IgD-negative memory B cell (primary cell): ENCODE measurements at regions not wholly inside any gene's neighbourhood (a gene's known extent, or its start where the extent isn't known, plus 50 kb on each side); places are given as distances from the start of the nearest gene placed in this dataset.
"Not testable (repeated sequence)": the region's sequence is repeated elsewhere in the genome, so short reads cannot be mapped to it uniquely, and the experiment has no call there.

Experiments used
- H3K27ac Mint-ChIP-seq, 3 donors: one replicate each; pipeline ENCODE4 v1.8.0; 2020 to 2022; ENCODE audit warnings: mild to moderate bottlenecking in 3 of 3, mixed read lengths in 3 of 3, moderate library complexity in 1 of 3
- H3K27me3 Mint-ChIP-seq: one replicate; pipeline ENCODE4 v1.8.0; 2021; ENCODE audit warnings: mixed read lengths
- H3K36me3 Mint-ChIP-seq: one replicate; pipeline ENCODE4 v1.8.0; 2020; ENCODE audit warnings: mild to moderate bottlenecking, mixed read lengths
- H3K4me1 Mint-ChIP-seq, 3 donors: one replicate each; pipeline ENCODE4 v1.8.0; 2020 to 2022; ENCODE audit warnings: mixed read lengths in 3 of 3, mild to moderate bottlenecking in 1 of 3
- H3K4me3 Mint-ChIP-seq, 4 donors: one replicate each; pipeline ENCODE4 v1.8.0; 2020 to 2022; ENCODE audit warnings: mild to moderate bottlenecking in 4 of 4, mixed read lengths in 4 of 4, moderate library complexity in 3 of 4
- H3K9me3 Mint-ChIP-seq, 3 donors: one replicate each; pipeline ENCODE4 v1.8.0; 2020 to 2021; ENCODE audit warnings: mixed read lengths in 3 of 3, mild to moderate bottlenecking in 1 of 3

DNA sequence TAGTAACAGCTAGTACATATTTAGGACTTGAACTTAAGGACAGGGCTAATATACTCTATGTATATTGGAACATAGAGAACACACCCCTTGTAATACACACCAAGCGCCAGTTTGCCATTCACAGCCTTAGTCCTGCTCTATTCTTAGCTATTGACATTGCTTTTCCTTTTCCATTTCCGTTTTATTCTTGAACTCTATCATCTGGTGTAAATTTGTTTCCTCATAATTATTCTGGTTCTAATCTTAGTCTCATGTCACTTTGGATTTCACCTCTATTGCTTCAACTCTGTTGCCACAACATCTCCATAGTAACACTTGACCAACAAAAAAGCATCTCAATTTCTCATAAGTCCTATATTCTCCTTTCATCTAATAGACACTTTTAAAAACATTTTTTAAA lies 225.7 kb downstream of the PHLDA1 start:
- Mint-ChIP-seq H3K9me3 (peaks cover 2 to 8% (median 3%) of the 10 kb centered on the region in 3 donors), H3K4me3 (no peak overlapping the region), H3K4me1 (peaks cover 0 to 1% (median 0%) of the 10 kb centered on the region in 3 donors), H3K27ac (no peak overlapping the region), H3K36me3 (peaks cover 2% of the 10 kb centered on the region), H3K27me3 (peaks cover 1% of the 10 kb centered on the region)

DNA sequence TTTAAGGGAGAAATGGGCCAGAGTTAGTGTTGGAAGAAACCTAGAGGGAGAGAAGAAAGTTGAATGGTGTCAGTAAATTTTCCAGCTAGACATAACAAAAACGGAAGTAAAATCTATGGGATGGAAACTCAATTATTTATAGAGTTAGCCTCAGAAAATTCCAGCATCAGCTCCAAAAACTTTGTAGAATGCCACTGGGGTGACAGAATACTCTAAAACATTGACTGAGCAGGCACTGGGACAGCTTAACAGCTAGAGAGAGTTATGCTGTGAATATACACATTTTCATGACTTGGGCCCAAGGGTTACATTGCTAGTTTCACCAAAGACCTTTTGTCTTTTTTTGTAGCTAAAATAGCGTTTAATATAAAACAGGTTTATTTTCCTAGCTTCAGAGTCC lies 226.3 kb downstream of the PHLDA1 start:
- Mint-ChIP-seq H3K27me3 (peaks cover 1% of the 10 kb centered on the region), H3K9me3 (peaks cover 2 to 8% (median 3%) of the 10 kb centered on the region in 3 donors), H3K4me3 (no peak overlapping the region), H3K27ac (no peak overlapping the region), H3K36me3 (peaks cover 2% of the 10 kb centered on the region), H3K4me1 (peaks cover 0 to 1% (median 0%) of the 10 kb centered on the region in 3 donors)

DNA sequence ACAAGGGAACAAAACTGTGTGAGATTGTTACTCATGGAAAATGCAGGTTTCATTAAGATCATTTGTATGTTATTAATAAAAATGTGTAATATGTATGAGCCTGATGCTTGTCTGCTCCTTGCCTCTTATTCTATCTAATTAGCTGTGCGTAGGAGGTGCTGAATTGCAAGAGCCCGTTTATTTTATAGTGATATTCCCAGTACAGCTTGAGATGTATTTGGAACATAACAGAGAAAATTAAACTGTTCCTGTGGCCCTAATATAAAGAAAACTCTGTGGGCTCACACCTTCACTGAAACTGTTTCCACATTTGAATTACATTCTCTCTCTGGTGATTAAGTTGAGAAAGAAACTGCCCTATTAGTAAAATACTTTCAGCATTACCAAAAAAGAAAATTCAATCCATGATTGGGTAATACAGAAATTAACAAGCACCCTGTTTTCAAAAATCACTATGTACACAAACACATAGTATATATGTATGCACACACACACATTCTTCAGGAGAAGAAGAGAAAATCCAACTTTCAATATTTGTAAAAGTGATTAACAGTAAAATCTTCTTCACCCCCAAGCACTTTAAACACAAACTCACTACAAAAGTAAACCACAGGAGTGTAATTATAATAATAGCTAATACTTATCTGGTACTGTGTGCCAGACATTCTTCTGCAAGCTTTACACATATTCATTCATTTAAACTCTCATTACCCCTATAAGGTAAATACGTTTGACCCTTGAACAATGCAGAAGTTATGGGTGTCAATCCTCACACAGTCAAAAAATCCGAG lies 233.2 kb downstream of the PHLDA1 start:
- H3K4me1 Mint-ChIP-seq: no peaks in the 10 kb centered on the region
- no peaks in the 10 kb centered on the region for H3K9me3 Mint-ChIP-seq
- H3K27me3 Mint-ChIP-seq: no peaks in the 10 kb centered on the region
- H3K27ac Mint-ChIP-seq: no peak overlapping the region
- H3K36me3 Mint-ChIP-seq: peaks cover 4% of the 10 kb centered on the region
- no peak overlapping the region for H3K4me3 Mint-ChIP-seq

DNA sequence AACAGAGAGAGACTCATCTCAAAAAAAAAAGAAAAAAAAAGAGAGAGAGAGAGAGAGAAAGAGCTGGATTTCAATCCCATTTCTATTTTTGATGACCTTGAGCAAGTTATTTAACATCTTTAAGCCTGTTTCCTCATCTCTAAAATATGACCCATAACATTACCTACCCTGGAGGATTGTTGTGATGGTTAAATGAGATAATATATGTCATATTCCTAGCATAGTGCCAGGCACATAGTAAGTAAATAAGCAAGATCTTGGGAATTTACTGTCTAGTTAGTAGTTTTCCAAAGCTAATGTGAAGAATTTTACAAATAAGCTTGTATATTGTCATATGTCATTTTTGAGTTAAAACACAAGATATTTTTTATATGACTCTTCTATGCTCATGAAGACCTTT lies 236.5 kb downstream of the PHLDA1 start:
- Mint-ChIP-seq H3K9me3 (no peaks in the 10 kb centered on the region), H3K4me3 (no peak overlapping the region), H3K36me3 (peaks cover 2% of the 10 kb centered on the region), H3K4me1 (no peaks in the 10 kb centered on the region), H3K27ac (no peak overlapping the region), H3K27me3 (peaks cover 2% of the 10 kb centered on the region)

DNA sequence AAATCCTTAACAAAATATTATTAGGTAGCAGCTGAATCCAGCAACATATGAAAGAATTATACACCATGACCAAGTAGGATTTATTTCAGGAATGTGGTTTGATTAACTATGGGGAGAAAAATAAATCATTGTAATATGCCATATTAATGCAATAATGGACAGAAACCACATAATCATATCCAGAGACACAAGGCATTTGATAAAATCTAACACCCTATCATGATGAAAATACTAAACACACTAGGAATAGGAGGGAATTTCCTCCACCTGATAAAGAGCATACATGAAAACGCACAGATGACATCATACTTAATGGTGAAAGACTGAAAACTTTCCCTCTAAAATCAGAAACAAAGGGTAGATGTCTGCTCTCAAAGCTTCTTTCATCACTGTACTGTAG lies 238.9 kb downstream of the PHLDA1 start:
- H3K36me3 Mint-ChIP-seq: peaks cover 2% of the 10 kb centered on the region
- H3K4me3 Mint-ChIP-seq: no peak overlapping the region
- H3K4me1 Mint-ChIP-seq: no peaks in the 10 kb centered on the region
- peaks cover 11% of the 10 kb centered on the region for H3K27me3 Mint-ChIP-seq
- H3K9me3 Mint-ChIP-seq: no peaks in the 10 kb centered on the region
- no peak overlapping the region for H3K27ac Mint-ChIP-seq

DNA sequence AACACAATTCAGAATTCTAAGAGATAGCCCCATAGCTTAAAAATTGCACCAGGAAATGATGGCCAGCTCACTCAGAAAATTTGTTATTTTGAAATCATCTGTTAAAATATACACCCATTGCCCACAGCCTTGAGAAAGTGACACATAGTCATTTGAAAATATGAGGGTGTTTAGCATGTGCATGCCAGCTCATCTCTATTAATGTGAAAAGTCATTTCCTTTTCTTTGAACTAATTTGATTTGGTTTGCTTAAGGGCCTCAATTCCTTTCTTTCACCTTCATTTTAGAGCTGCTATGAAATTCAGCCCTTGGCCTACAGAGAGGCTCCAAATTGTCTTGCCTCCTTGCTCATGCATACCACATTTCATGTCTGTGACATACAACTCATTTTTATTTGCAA lies 241.4 kb downstream of the PHLDA1 start:
- Mint-ChIP-seq H3K4me3 (no peak overlapping the region), H3K27ac (no peak overlapping the region), H3K9me3 (no peaks in the 10 kb centered on the region), H3K4me1 (no peaks in the 10 kb centered on the region), H3K27me3 (peaks cover 11% of the 10 kb centered on the region), H3K36me3 (peaks cover 2% of the 10 kb centered on the region)

DNA sequence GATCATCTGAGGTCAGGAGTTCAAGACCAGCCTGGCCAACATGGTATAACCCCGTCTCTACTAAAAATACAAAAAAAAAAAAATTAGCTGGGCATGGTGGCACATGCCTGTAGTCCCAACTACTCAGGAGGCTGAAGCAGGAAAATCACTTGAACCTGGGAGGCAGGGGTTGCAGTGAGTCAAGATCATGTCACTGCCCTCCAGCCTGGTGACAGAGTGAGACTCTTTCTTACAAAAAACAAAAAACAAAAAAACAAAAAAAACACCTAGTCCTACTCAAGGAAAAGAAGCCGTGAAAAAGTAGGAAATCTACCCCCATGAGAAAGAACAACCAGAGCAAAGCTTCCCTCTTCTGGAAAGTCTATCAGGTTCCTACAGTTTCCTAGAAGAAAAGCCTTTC lies 244.4 kb downstream of the PHLDA1 start:
- not testable (repeated sequence) for H3K4me1 Mint-ChIP-seq, H3K27me3 Mint-ChIP-seq, H3K4me3 Mint-ChIP-seq, H3K27ac Mint-ChIP-seq, H3K36me3 Mint-ChIP-seq, H3K9me3 Mint-ChIP-seq

DNA sequence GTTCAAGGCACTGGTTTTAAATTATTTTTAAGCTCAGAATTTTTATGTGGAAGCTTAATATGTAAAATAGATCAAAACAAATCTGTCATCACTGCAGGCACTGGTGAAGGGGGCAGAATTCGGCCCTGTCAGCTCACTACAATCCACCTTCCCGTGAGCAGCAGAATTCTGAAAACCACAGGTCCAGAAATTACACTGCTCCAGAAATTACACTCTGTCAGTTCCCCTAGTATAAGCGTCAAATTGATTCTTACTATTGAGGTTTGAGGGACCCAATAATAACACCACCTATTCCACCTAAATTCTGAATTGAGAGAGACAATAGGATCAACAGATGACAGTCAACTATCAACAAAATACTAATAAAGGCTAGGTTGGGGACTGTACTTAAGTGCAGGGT lies 245.5 kb downstream of the PHLDA1 start:
- peaks cover 0 to 1% (median 0%) of the 10 kb centered on the region in 3 donors for H3K9me3 Mint-ChIP-seq
- no peaks in the 10 kb centered on the region for H3K4me1 Mint-ChIP-seq
- no peak overlapping the region for H3K4me3 Mint-ChIP-seq
- no peaks in the 10 kb centered on the region for H3K36me3 Mint-ChIP-seq
- H3K27ac Mint-ChIP-seq: no peak overlapping the region
- peaks cover 11% of the 10 kb centered on the region for H3K27me3 Mint-ChIP-seq

DNA sequence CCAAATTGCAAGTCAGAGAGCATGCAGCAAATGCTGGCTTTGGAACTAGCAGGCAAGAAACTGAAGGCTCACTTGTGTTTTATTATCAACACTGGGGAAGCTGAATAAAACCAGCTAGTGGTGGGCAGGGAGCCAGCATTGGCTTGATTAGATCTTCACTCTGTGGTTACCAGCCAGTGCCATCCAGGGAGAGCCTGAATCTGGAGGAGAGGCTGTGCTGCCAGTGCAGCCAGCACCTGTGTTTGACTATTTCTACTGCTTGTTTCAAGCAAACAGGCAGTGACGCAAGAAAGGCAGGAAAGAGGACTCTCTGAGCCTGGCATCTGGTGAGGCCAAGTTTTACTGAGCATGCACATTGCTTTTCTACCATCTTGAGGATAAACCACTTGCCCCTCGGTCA lies 247.0 kb downstream of the PHLDA1 start:
- Mint-ChIP-seq H3K4me3 (no peak overlapping the region), H3K4me1 (no peaks in the 10 kb centered on the region), H3K36me3 (no peaks in the 10 kb centered on the region), H3K27me3 (peaks cover 14% of the 10 kb centered on the region), H3K9me3 (peaks cover 0 to 1% (median 0%) of the 10 kb centered on the region in 3 donors), H3K27ac (no peak overlapping the region)

DNA sequence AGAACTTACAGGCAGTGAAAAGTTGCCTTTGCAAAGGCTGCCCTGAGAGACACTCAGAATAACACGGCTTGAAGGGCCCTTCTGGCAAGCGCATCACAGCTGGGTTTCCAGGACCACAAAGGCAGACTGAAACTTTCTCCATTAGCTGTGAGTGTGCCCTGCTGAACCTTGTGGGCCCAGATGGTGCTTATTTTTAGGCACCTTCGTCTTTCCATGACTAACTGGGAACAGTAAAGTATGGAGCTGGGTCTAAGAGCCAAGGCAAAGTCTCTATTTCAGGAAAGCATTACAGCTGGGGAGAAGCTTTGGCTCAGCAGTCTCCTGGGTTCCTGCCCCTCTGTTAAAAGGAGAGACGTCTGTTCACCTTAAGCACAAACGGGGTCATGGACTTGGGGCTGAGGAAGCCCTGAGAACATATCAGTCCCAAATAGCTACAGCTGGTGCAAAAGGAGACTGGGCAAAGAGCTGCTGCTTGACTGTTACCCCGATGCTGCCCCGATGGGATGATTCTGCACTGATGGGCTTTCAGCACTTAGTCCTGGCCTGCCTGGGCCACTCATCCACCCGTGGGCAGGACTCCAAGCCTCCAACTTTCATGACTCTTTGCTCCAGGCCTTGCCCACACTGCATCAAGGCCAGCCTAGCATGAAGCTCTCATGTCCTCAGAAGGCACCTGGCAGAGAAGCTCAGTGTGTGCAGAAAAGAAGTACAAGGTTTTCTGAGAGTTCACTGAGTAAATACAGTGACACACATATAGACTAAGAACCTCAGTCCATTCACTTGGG lies 248.3 kb downstream of the PHLDA1 start:
- Mint-ChIP-seq H3K27me3 (peaks cover 8% of the 10 kb centered on the region), H3K9me3 (peaks cover 0 to 1% (median 0%) of the 10 kb centered on the region in 3 donors), H3K4me3 (no peak overlapping the region), H3K36me3 (no peaks in the 10 kb centered on the region), H3K27ac (no peak overlapping the region), H3K4me1 (no peaks in the 10 kb centered on the region)

DNA sequence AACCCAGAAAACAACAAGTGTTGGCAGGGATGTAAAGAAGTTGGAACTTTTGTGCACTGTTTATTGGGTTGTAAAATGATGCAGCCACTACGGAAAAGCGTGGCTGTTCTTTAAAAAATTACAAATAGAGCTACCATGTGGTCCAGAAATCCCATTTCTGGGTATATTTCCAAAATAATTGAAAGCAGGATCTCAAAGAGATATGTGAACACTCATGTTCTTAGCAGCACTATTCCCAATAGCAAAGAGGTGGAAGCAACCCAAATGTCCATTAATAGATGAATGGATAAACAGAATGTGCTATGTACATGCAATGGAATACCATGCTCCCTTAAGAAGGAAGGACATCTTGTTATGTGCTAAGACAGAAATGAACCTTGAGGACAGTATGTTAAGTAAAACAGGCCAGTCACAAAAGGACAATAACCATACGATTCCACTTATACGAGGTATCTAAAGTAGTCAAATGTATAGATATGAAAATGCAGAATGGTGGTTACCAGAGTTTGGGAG lies 249.5 kb downstream of the PHLDA1 start:
- Mint-ChIP-seq H3K4me1 (no peaks in the 10 kb centered on the region), H3K36me3 (no peaks in the 10 kb centered on the region), H3K27ac (no peak overlapping the region), H3K27me3 (peaks cover 5% of the 10 kb centered on the region), H3K9me3 (peaks cover 0 to 1% (median 0%) of the 10 kb centered on the region in 3 donors), H3K4me3 (no peak overlapping the region)

DNA sequence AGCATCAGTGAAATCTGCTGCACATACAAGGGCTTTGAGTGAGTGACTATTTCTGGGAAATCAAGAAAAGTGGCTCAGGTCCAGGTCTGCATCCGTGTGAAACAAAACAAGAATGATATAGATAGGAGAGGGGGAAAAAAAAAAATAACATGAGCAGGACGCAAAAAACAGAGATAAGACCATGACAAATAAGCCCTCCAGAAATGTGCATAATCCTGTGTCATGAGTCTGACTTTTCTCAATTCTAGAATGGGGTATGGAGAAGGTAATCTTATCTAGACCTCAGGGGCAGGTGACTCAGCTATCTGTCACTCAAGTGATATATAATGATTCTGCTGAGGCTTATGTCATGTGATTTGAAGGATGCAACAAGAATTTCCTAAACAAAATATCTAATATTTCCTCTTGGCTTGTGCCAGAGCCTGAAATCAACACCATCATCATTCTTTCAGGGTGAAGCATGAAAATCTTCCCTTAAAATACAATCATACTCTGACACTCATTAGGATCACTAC lies 250.0 kb downstream of the PHLDA1 start:
- peak overlapping the region in 1 of 3 donors; percentile 95 for H3K27ac Mint-ChIP-seq
- no peaks in the 10 kb centered on the region for H3K36me3 Mint-ChIP-seq
- peaks cover 0 to 1% (median 0%) of the 10 kb centered on the region in 3 donors for H3K9me3 Mint-ChIP-seq
- H3K4me3 Mint-ChIP-seq: no peak overlapping the region
- H3K27me3 Mint-ChIP-seq: peaks cover 5% of the 10 kb centered on the region
- no peaks in the 10 kb centered on the region for H3K4me1 Mint-ChIP-seq

DNA sequence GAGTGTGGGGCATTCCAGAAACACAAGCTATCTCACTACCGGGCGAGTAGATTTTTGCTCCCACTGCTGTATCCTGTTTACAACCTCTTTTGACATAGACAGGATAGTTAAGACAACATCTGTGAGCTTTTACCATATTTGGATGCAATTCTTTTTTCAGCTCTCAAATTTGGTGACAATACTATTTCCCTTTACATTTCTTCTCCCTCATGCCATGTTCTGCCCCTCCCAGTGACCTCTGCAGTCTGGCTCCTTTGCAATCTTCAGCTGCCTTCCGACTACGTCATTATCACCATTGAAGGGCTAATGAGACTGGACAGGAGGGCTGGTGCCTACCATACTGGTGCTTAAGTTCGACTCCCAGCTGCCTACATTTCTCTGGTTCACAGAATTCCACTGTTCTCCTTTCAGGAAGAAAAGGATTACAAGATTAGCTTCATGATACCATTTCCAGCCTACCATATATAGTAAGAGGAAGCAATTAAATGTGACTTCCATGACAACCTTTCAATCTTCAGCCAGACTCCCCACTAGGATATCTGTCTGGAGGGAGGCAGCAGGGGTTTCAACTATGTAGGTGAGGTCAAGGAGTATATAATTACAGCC lies 251.6 kb downstream of the PHLDA1 start:
- no peaks in the 10 kb centered on the region for H3K36me3 Mint-ChIP-seq
- H3K27ac Mint-ChIP-seq: no peak overlapping the region
- peaks cover 0 to 1% (median 0%) of the 10 kb centered on the region in 3 donors for H3K9me3 Mint-ChIP-seq
- peaks cover 0 to 2% (median 0%) of the 10 kb centered on the region in 3 donors for H3K4me1 Mint-ChIP-seq
- no peak overlapping the region for H3K4me3 Mint-ChIP-seq
- peaks cover 5% of the 10 kb centered on the region for H3K27me3 Mint-ChIP-seq

DNA sequence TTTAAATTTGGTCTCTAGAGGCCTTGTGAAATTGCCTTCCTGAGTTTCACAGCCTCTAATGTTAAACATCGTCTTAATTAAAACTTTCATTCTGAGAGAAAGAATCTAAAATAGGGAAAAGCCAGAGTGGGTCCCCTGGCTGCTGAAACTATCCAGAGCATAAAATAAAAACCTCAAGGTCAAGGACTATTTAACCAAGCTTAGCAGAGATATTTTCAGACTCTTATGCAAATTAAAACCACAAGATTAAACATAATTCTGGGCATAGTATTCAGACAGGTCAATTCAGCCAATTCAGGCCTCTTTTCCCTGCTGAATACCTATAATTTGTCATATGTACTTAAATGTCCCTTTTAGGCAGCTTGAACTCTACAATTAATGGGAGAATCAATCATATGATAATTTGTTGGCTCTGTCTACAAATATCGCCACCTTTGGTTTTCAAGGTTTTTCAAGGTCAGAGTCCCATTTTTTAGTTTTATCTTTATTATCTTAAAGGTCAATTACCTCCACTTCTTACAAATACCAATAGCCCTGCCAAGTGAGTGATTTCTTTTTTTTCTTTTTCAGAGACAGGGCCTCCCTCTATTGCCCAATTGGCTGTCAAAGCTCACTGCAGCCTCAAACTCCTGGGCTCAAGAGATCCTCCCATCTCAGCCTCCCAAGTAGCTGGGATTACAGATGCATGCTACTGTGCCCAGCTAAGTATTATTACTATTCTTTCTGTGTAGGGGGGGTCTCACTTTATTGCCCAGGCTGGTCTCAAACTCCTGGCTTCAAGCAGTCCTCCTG lies 257.1 kb downstream of the PHLDA1 start:
- Mint-ChIP-seq H3K4me1 (peaks cover 7 to 12% (median 9%) of the 10 kb centered on the region in 3 donors), H3K4me3 (no peak overlapping the region), H3K9me3 (no peaks in the 10 kb centered on the region), H3K27ac (no peak overlapping the region), H3K36me3 (no peaks in the 10 kb centered on the region), H3K27me3 (no peaks in the 10 kb centered on the region)
